ENCODE measurements at regions not wholly inside any gene's neighbourhood (a gene's known extent, or its start where the extent isn't known, plus 50 kb on each side); places are given as distances from the start of the nearest gene placed in this dataset.

- H3K27ac ChIP-seq (ENCODE audit: low read depth, low read length): no peak overlapping the region
Measured at GRCh38 chr7:46134795-46135194, 213.7 kb upstream of the IGFBP3 start.

DNA sequence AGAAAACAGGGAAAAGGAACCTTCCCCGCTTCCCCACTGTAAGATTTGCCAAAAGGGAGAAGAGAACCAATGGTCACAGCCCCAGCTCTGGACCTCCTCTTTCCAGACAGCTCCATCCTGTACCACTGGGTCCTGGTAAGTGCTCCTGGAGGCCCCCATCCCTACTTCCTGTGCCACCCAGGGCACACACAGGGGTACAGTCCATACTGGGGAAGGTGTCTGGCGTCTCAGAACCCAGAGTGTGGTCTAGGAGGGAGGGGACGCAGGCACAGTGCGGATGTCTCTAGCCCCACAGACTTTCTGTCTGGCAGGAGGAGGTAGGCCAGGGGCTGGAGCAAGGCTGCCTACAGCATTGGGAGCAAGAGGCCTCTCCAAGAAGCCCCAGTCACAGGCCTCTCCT is 213.3 kb upstream of the IGFBP3 start:
- no peaks in the 10 kb centered on the region for H3K9me3 ChIP-seq (ENCODE audit: control insufficient read depth in 5 of 5, low read length in 5 of 5)
- no peak overlapping the region for H3K4me3 ChIP-seq (ENCODE audit: low read depth in 1 of 5, low read length in 5 of 5)
- no peaks in the 10 kb centered on the region for H3K4me1 ChIP-seq (ENCODE audit: control insufficient read depth in 5 of 5, insufficient read depth in 5 of 5, low read length in 5 of 5)
- no peaks in the 10 kb centered on the region for H3K27me3 ChIP-seq (ENCODE audit: control insufficient read depth in 5 of 5, insufficient read depth in 4 of 5, low read length in 5 of 5)
- no peak overlapping the region for H3K27ac ChIP-seq (ENCODE audit: low read depth, low read length)
- H3K36me3 ChIP-seq (ENCODE audit: control insufficient read depth in 5 of 5, insufficient read depth in 5 of 5, low read length in 5 of 5): no peaks in the 10 kb centered on the region
- H3K9ac ChIP-seq (ENCODE audit: low read length in 5 of 5): no peak overlapping the region

More at GRCh38 chr7:46134795-46135194, 213.7 kb upstream of the IGFBP3 start:
- Histone ChIP-seq H3K4me3 (ENCODE audit: low read depth in 1 of 5, low read length in 5 of 5) (no peak overlapping the region), H3K9ac (ENCODE audit: low read length in 5 of 5) (no peak overlapping the region), H3K27me3 (ENCODE audit: control insufficient read depth in 5 of 5, insufficient read depth in 4 of 5, low read length in 5 of 5) (no peaks in the 10 kb centered on the region), H3K9me3 (ENCODE audit: control insufficient read depth in 5 of 5, low read length in 5 of 5) (no peaks in the 10 kb centered on the region), H3K4me1 (ENCODE audit: control insufficient read depth in 5 of 5, insufficient read depth in 5 of 5, low read length in 5 of 5) (no peaks in the 10 kb centered on the region), H3K36me3 (ENCODE audit: control insufficient read depth in 5 of 5, insufficient read depth in 5 of 5, low read length in 5 of 5) (no peaks in the 10 kb centered on the region)

DNA sequence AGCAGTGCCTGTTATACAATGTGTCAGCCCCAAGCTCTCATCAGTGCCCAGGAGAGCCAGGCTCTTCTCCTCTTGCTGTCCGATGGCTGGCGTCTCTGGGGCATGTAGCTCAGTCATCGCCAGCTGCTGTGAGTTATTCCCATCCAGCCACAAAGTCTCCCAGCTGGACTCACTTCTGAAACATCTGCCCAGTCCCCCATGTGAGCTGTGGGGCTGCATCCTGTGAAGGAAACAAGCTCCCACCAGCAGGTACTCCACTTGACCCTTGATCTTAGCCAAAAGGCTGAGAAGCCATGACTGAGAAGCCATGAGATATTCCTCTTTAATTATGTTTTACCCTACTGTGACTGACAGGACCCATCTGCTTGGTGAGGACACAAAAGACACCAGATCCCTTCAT is 212.7 kb upstream of the IGFBP3 start:
- H3K36me3 ChIP-seq (ENCODE audit: control insufficient read depth in 5 of 5, insufficient read depth in 5 of 5, low read length in 5 of 5): no peaks in the 10 kb centered on the region
- no peak overlapping the region for H3K27ac ChIP-seq (ENCODE audit: low read depth, low read length)
- no peak overlapping the region for H3K4me3 ChIP-seq (ENCODE audit: low read depth in 1 of 5, low read length in 5 of 5)
- no peak overlapping the region for H3K9ac ChIP-seq (ENCODE audit: low read length in 5 of 5)
- H3K27me3 ChIP-seq (ENCODE audit: control insufficient read depth in 5 of 5, insufficient read depth in 4 of 5, low read length in 5 of 5): no peaks in the 10 kb centered on the region
- H3K9me3 ChIP-seq (ENCODE audit: control insufficient read depth in 5 of 5, low read length in 5 of 5): no peaks in the 10 kb centered on the region
- H3K4me1 ChIP-seq (ENCODE audit: control insufficient read depth in 5 of 5, insufficient read depth in 5 of 5, low read length in 5 of 5): no peaks in the 10 kb centered on the region

DNA sequence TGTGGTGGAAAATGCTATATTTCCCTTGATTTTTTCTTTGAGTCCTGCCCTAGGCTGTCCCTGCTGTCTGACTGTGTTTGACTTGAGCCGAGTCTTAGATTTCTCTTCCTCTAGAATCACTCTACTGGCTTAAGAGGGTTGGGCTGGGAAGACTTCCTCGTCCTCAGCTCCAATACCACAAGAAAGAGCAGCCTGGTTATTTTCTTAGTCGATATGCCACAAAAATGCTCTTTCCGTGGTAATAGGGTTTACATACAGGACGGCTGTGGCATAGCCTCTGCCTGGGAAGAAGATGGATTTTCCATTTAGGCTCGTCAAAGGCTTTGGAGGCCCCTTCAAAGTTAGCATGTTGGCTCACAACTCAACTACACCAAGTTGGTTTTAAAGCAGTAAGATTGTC is 212.0 kb upstream of the IGFBP3 start:
- no peak overlapping the region for H3K4me3 ChIP-seq (ENCODE audit: low read depth in 1 of 5, low read length in 5 of 5)
- H3K36me3 ChIP-seq (ENCODE audit: control insufficient read depth in 5 of 5, insufficient read depth in 5 of 5, low read length in 5 of 5): no peaks in the 10 kb centered on the region
- no peak overlapping the region for H3K27ac ChIP-seq (ENCODE audit: low read depth, low read length)
- H3K4me1 ChIP-seq (ENCODE audit: control insufficient read depth in 5 of 5, insufficient read depth in 5 of 5, low read length in 5 of 5): no peaks in the 10 kb centered on the region
- no peak overlapping the region for H3K9ac ChIP-seq (ENCODE audit: low read length in 5 of 5)
- H3K27me3 ChIP-seq (ENCODE audit: control insufficient read depth in 5 of 5, insufficient read depth in 4 of 5, low read length in 5 of 5): no peaks in the 10 kb centered on the region
- no peaks in the 10 kb centered on the region for H3K9me3 ChIP-seq (ENCODE audit: control insufficient read depth in 5 of 5, low read length in 5 of 5)

- no peak overlapping the region for H3K9ac ChIP-seq (ENCODE audit: low read length in 5 of 5)
- peaks cover 0 to 4% (median 0%) of the 10 kb centered on the region in 5 donors for H3K4me1 ChIP-seq (ENCODE audit: control insufficient read depth in 5 of 5, insufficient read depth in 5 of 5, low read length in 5 of 5)
- H3K27ac ChIP-seq (ENCODE audit: low read depth, low read length): no peak overlapping the region
- no peaks in the 10 kb centered on the region for H3K9me3 ChIP-seq (ENCODE audit: control insufficient read depth in 5 of 5, low read length in 5 of 5)
- H3K4me3 ChIP-seq (ENCODE audit: low read depth in 1 of 5, low read length in 5 of 5): no peak overlapping the region
- no peaks in the 10 kb centered on the region for H3K36me3 ChIP-seq (ENCODE audit: control insufficient read depth in 5 of 5, insufficient read depth in 5 of 5, low read length in 5 of 5)
- no peaks in the 10 kb centered on the region for H3K27me3 ChIP-seq (ENCODE audit: control insufficient read depth in 5 of 5, insufficient read depth in 4 of 5, low read length in 5 of 5)
Measured at GRCh38 chr7:46131916-46132795, 211.1 kb upstream of the IGFBP3 start.

GRCh38 chr7:46129831-46130230 is 208.8 kb upstream of the IGFBP3 start:
- no peaks in the 10 kb centered on the region for H3K9me3 ChIP-seq (ENCODE audit: control insufficient read depth in 5 of 5, low read length in 5 of 5)
- H3K27me3 ChIP-seq (ENCODE audit: control insufficient read depth in 5 of 5, insufficient read depth in 4 of 5, low read length in 5 of 5): no peaks in the 10 kb centered on the region
- H3K9ac ChIP-seq (ENCODE audit: low read length in 5 of 5): no peak overlapping the region
- no peak overlapping the region for H3K4me3 ChIP-seq (ENCODE audit: low read depth in 1 of 5, low read length in 5 of 5)
- no peak overlapping the region for H3K27ac ChIP-seq (ENCODE audit: low read depth, low read length)
- H3K36me3 ChIP-seq (ENCODE audit: control insufficient read depth in 5 of 5, insufficient read depth in 5 of 5, low read length in 5 of 5): no peaks in the 10 kb centered on the region
- peaks cover 0 to 4% (median 0%) of the 10 kb centered on the region in 5 donors for H3K4me1 ChIP-seq (ENCODE audit: control insufficient read depth in 5 of 5, insufficient read depth in 5 of 5, low read length in 5 of 5)

DNA sequence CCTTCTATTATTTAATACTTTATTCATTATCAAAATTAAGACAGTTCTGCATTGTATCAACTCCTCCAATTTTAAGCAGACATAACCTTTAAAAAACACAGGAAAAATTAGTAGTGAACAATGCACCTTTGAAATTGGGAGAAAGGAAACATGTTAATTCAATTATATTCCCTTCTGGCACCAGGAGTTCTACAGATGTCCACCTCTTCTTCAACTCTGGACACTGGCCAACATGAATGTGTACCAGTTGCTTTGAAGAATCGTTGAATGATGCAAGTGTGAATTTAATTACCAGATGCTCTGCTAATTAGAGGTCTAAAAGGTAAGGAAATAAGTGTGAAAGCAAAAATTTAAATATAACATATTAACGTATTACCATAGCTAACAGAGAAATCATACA is 206.7 kb upstream of the IGFBP3 start:
- H3K36me3 ChIP-seq (ENCODE audit: control insufficient read depth in 5 of 5, insufficient read depth in 5 of 5, low read length in 5 of 5): no peaks in the 10 kb centered on the region
- no peak overlapping the region for H3K9ac ChIP-seq (ENCODE audit: low read length in 5 of 5)
- no peaks in the 10 kb centered on the region for H3K9me3 ChIP-seq (ENCODE audit: control insufficient read depth in 5 of 5, low read length in 5 of 5)
- H3K27me3 ChIP-seq (ENCODE audit: control insufficient read depth in 5 of 5, insufficient read depth in 4 of 5, low read length in 5 of 5): no peaks in the 10 kb centered on the region
- peaks cover 0 to 4% (median 0%) of the 10 kb centered on the region in 5 donors for H3K4me1 ChIP-seq (ENCODE audit: control insufficient read depth in 5 of 5, insufficient read depth in 5 of 5, low read length in 5 of 5)
- H3K4me3 ChIP-seq (ENCODE audit: low read depth in 1 of 5, low read length in 5 of 5): no peak overlapping the region
- H3K27ac ChIP-seq (ENCODE audit: low read depth, low read length): no peak overlapping the region

DNA sequence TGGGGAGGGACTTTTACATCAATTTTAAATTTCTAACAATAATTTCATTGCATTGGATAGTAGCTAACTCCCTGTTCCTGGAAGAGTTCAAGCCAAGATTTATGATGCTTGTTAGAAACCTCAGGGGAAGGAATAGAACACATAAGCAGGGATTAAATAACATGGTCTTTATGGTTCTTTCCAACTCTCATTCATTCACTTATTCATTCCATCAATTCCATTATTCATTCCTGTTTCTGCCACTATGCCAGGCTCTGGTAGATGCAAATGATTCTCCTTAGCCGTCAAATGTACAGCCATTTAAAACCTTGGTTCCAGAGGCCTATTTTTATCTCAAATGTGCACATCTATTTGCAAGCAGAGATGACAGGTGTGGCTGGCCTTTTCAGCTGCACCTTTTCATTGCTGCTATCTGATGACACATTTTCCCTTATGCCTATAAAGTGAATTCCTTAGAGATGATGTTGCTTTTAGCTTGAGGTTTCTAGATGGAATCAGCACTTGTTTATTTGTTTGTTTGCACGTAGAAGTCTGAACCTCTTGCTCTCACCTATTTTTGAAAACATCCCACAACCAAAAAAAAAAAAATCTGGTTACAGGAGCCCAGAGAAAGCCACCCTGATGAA is 205.7 kb upstream of the IGFBP3 start:
- no peaks in the 10 kb centered on the region for H3K36me3 ChIP-seq (ENCODE audit: control insufficient read depth in 5 of 5, insufficient read depth in 5 of 5, low read length in 5 of 5)
- H3K27me3 ChIP-seq (ENCODE audit: control insufficient read depth in 5 of 5, insufficient read depth in 4 of 5, low read length in 5 of 5): no peaks in the 10 kb centered on the region
- no peak overlapping the region for H3K4me3 ChIP-seq (ENCODE audit: low read depth in 1 of 5, low read length in 5 of 5)
- peaks cover 0 to 4% (median 0%) of the 10 kb centered on the region in 5 donors for H3K4me1 ChIP-seq (ENCODE audit: control insufficient read depth in 5 of 5, insufficient read depth in 5 of 5, low read length in 5 of 5)
- H3K27ac ChIP-seq (ENCODE audit: low read depth, low read length): no peak overlapping the region
- H3K9me3 ChIP-seq (ENCODE audit: control insufficient read depth in 5 of 5, low read length in 5 of 5): no peaks in the 10 kb centered on the region
- H3K9ac ChIP-seq (ENCODE audit: low read length in 5 of 5): no peak overlapping the region

- Histone ChIP-seq H3K4me3 (ENCODE audit: low read depth in 1 of 5, low read length in 5 of 5) (no peak overlapping the region), H3K36me3 (ENCODE audit: control insufficient read depth in 5 of 5, insufficient read depth in 5 of 5, low read length in 5 of 5) (no peaks in the 10 kb centered on the region), H3K4me1 (ENCODE audit: control insufficient read depth in 5 of 5, insufficient read depth in 5 of 5, low read length in 5 of 5) (peaks cover 0 to 4% (median 0%) of the 10 kb centered on the region in 5 donors), H3K9ac (ENCODE audit: low read length in 5 of 5) (no peak overlapping the region), H3K27me3 (ENCODE audit: control insufficient read depth in 5 of 5, insufficient read depth in 4 of 5, low read length in 5 of 5) (no peaks in the 10 kb centered on the region), H3K27ac (ENCODE audit: low read depth, low read length) (no peak overlapping the region), H3K9me3 (ENCODE audit: control insufficient read depth in 5 of 5, low read length in 5 of 5) (no peaks in the 10 kb centered on the region)
Measured at GRCh38 chr7:46123756-46124343, 202.8 kb upstream of the IGFBP3 start.

GRCh38 chr7:46115410-46115809 is 194.3 kb upstream of the IGFBP3 start:
- H3K9ac ChIP-seq (ENCODE audit: low read length in 5 of 5): no peak overlapping the region
- H3K9me3 ChIP-seq (ENCODE audit: control insufficient read depth in 5 of 5, low read length in 5 of 5): no peaks in the 10 kb centered on the region
- H3K27ac ChIP-seq (ENCODE audit: low read depth, low read length): no peak overlapping the region
- H3K36me3 ChIP-seq (ENCODE audit: control insufficient read depth in 5 of 5, insufficient read depth in 5 of 5, low read length in 5 of 5): no peaks in the 10 kb centered on the region
- no peaks in the 10 kb centered on the region for H3K27me3 ChIP-seq (ENCODE audit: control insufficient read depth in 5 of 5, insufficient read depth in 4 of 5, low read length in 5 of 5)
- no peak overlapping the region for H3K4me3 ChIP-seq (ENCODE audit: low read depth in 1 of 5, low read length in 5 of 5)
- H3K4me1 ChIP-seq (ENCODE audit: control insufficient read depth in 5 of 5, insufficient read depth in 5 of 5, low read length in 5 of 5): no peaks in the 10 kb centered on the region
